NB4 (cell line): ENCODE measurements at regions not wholly inside any gene's neighbourhood (a gene's known extent, or its start where the extent isn't known, plus 50 kb on each side); places are given as distances from the start of the nearest gene placed in this dataset.

Experiments
- DNase-seq: peaks from one replicate; pipeline ENCODE4 v3.0.0; 2010; ENCODE audit warnings: low read depth
- H3K4me3 ChIP-seq: one replicate; pipeline ENCODE4 v1.5.1; 2011; ENCODE audit warnings: mild to moderate bottlenecking, low read depth, low read length, moderate library complexity
- MYC ChIP-seq: IDR thresholded peaks from 2 replicates; pipeline ENCODE4 v1.6.1; 2011; ENCODE audit warnings: low read depth, low read length
- POLR2A ChIP-seq: IDR thresholded peaks from 2 replicates; pipeline ENCODE4 v1.6.1; 2011; ENCODE audit warnings: mild to moderate bottlenecking; ENCODE audit not compliant: insufficient read length; ENCODE audit errors: extremely low read depth
- TF ChIP-seq, protein P1 (sequence below): IDR thresholded peaks from 2 replicates; pipeline ENCODE4 v1.6.1; 2011; ENCODE audit warnings: low read depth, low read length
- TF ChIP-seq, protein P2 (sequence below): IDR thresholded peaks from one replicate; pipeline ENCODE4 v1.5.1; 2012; ENCODE audit warnings: low read depth, low read length

GRCh38 chr15:69526081-69527061, 73.8 kb downstream of the RPLP1 start:
- H3K4me3 ChIP-seq, result no peak overlapping the region
- TF ChIP-seq POLR2A, result no peak
- TF ChIP-seq MYC, result no peak
- TF ChIP-seq, protein P1, sequence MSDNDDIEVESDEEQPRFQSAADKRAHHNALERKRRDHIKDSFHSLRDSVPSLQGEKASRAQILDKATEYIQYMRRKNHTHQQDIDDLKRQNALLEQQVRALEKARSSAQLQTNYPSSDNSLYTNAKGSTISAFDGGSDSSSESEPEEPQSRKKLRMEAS, result no peak
- TF ChIP-seq, protein P2, sequence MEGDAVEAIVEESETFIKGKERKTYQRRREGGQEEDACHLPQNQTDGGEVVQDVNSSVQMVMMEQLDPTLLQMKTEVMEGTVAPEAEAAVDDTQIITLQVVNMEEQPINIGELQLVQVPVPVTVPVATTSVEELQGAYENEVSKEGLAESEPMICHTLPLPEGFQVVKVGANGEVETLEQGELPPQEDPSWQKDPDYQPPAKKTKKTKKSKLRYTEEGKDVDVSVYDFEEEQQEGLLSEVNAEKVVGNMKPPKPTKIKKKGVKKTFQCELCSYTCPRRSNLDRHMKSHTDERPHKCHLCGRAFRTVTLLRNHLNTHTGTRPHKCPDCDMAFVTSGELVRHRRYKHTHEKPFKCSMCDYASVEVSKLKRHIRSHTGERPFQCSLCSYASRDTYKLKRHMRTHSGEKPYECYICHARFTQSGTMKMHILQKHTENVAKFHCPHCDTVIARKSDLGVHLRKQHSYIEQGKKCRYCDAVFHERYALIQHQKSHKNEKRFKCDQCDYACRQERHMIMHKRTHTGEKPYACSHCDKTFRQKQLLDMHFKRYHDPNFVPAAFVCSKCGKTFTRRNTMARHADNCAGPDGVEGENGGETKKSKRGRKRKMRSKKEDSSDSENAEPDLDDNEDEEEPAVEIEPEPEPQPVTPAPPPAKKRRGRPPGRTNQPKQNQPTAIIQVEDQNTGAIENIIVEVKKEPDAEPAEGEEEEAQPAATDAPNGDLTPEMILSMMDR, result no peak
- no peak for DNase-seq

DNA sequence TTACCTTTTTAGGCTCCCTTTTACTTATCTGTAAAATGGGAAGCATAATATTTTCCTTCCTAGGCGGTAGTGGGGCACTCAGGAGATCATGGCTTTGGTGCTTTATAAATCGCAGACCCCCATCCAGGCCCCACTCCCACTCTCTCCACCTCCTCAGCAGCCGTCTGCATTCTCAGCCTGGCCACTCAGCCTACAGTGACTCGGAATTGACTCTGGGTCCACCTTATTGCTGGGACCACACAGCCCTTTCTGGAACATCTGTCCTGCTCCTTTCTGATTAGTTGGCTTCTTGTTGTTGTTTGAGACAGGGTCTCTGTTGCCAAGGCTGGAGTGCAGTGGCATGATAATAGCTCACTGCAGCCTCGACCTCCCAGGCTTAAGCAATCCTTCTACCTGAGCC, 76.5 kb downstream of the RPLP1 start:
- no peak for TF ChIP-seq POLR2A
- TF ChIP-seq, protein P1, result no peak
- TF ChIP-seq, protein P2, result no peak
- TF ChIP-seq MYC, result no peak
- no peak for DNase-seq
- H3K4me3 ChIP-seq, result no peak overlapping the region

- no peak overlapping the region for H3K4me3 ChIP-seq
- TF ChIP-seq, protein P1, result no peak
- TF ChIP-seq MYC (no peak), POLR2A (no peak)
- TF ChIP-seq, protein P2, result no peak
- DNase-seq, result no peak
Observed at GRCh38 chr15:69529961-69530633, 77.5 kb downstream of the RPLP1 start.

DNA sequence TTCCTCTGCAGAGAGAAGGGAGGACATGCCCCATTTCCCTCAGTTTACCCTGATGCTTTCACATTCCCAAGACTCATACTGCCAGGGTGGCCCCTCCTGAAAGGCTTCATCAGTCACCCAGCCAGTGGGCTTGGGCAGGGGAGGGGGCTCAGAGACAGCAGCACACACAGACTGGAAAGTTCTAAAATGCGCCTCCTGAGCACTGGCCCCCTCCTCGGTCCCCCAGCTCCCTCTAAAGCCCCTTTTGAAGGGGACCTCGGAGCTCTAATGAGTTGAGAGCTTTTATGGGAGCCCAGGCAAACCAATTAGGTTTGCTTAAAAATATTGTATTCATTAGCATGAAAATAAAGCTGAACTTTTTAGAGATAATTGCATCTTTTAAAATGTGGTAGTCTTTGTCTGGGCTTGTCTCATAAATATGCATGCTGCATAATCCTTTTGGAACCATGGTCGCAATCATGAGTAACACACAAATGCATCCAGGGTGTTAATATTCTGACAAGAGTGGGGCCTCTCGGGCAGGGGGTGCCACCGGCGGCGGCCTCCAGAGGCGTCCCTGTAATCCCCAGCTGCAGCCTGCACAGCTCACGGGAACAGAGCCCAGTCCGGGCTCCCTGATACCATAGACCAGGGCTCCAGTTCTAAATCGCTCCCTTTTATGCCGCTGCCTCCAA, 78.5 kb downstream of the RPLP1 start:
- DNase-seq, result no peak
- TF ChIP-seq POLR2A, result no peak
- TF ChIP-seq MYC, result no peak
- no peak overlapping the region for H3K4me3 ChIP-seq

GRCh38 chr15:69531665-69532027, 79.0 kb downstream of the RPLP1 start:
- TF ChIP-seq MYC, result no peak
- TF ChIP-seq, protein P2, result no peak
- TF ChIP-seq, protein P1, result no peak
- no peak for TF ChIP-seq POLR2A
- DNase-seq, result no peak

More at GRCh38 chr15:69531665-69532027, 79.0 kb downstream of the RPLP1 start:
- no peak overlapping the region for H3K4me3 ChIP-seq
